Neuronal stem cell (in vitro differentiated cells): ENCODE measurements at regions not wholly inside any gene's neighbourhood (a gene's known extent, or its start where the extent isn't known, plus 50 kb on each side); places are given as distances from the start of the nearest gene placed in this dataset.
"Not testable (repeated sequence)": the region's sequence is repeated elsewhere in the genome, so short reads cannot be mapped to it uniquely, and the experiment has no call there.

Experiments used
- DNase-seq: peaks from one replicate; pipeline ENCODE4 v3.0.0-alpha.2; 2013; ENCODE audit warnings: low spot score
- H2AFZ ChIP-seq: one replicate; pipeline ENCODE4 v1.6.1; 2013; ENCODE audit warnings: mild to moderate bottlenecking, low read length, inconsistent platforms
- H2AK5ac ChIP-seq: 2 replicates; pipeline ENCODE4 v1.6.1; 2013; ENCODE audit warnings: low read depth, mild to moderate bottlenecking, inconsistent platforms, low read length, moderate library complexity, mixed read lengths
- H2BK120ac ChIP-seq: 2 replicates; pipeline ENCODE4 v1.6.1; 2013; ENCODE audit warnings: low read depth, mild to moderate bottlenecking, inconsistent platforms, low read length, moderate library complexity, mixed read lengths
- H2BK12ac ChIP-seq: one replicate; pipeline ENCODE4 v1.6.1; 2013; ENCODE audit warnings: low read length, inconsistent platforms
- H2BK15ac ChIP-seq: 2 replicates; pipeline ENCODE4 v1.6.1; 2013; ENCODE audit warnings: mild to moderate bottlenecking, low read length, inconsistent platforms, mixed read lengths
- H2BK5ac ChIP-seq: one replicate; pipeline ENCODE4 v1.6.1; 2013; ENCODE audit warnings: inconsistent platforms, mild to moderate bottlenecking, low read length, moderate library complexity
- H3K14ac ChIP-seq: one replicate; pipeline ENCODE4 v1.6.1; 2013; ENCODE audit warnings: low read length, inconsistent platforms
- H3K18ac ChIP-seq: 2 replicates; pipeline ENCODE4 v1.6.1; 2013; ENCODE audit warnings: low read length, inconsistent platforms
- H3K23ac ChIP-seq: 2 replicates; pipeline ENCODE4 v1.6.1; 2013; ENCODE audit warnings: low read depth, mild to moderate bottlenecking, mixed read lengths, low read length, inconsistent platforms; ENCODE audit not compliant: poor library complexity
- H3K27ac ChIP-seq: replicated peaks from 3 replicates; pipeline ENCODE4 v1.5.1; 2013; ENCODE audit warnings: low read length, inconsistent platforms
- H3K27me3 ChIP-seq, 3 experiments: 2 replicates each; pipeline ENCODE4 v1.6.1; 2013; ENCODE audit warnings: low read length in 3 of 3, mild to moderate bottlenecking in 2 of 3, inconsistent platforms in 1 of 3, low read depth in 1 of 3, mixed read lengths in 1 of 3, moderate library complexity in 1 of 3; ENCODE audit not compliant: control insufficient read depth in 3 of 3, insufficient read depth in 3 of 3
- H3K36me3 ChIP-seq, 2 donors: replicated peaks in 1 of 2; 2 replicates each; pipeline ENCODE4 v1.6.1; 2013; ENCODE audit warnings: low read length in 2 of 2; ENCODE audit not compliant: control insufficient read depth in 2 of 2, insufficient read depth in 2 of 2
- H3K4ac ChIP-seq: 2 replicates; pipeline ENCODE4 v1.6.1; 2013; ENCODE audit warnings: inconsistent platforms, mild to moderate bottlenecking, low read length, moderate library complexity
- H3K4me1 ChIP-seq, 2 donors: 1 replicate in 1 of 2; 2 replicates in 1 of 2; pipeline ENCODE4 v1.6.1; 2013; ENCODE audit warnings: low read length in 2 of 2, low read depth in 1 of 2; ENCODE audit not compliant: control insufficient read depth in 2 of 2, insufficient read depth in 1 of 2
- H3K4me2 ChIP-seq: one replicate; pipeline ENCODE4 v1.6.1; 2013; ENCODE audit warnings: mild to moderate bottlenecking, low read length, inconsistent platforms; ENCODE audit not compliant: insufficient read depth, poor library complexity, severe bottlenecking
- H3K4me3 ChIP-seq, 2 donors: 2 replicates each; pipeline ENCODE4 v1.5.1; 2013; ENCODE audit warnings: low read length in 2 of 2, mild to moderate bottlenecking in 2 of 2, inconsistent platforms in 1 of 2, moderate library complexity in 1 of 2
- H3K79me1 ChIP-seq: one replicate; pipeline ENCODE4 v1.6.1; 2013; ENCODE audit warnings: low read depth, mild to moderate bottlenecking, inconsistent platforms, low read length, moderate library complexity
- H3K9ac ChIP-seq: one replicate; pipeline ENCODE4 v1.6.1; 2013; ENCODE audit warnings: mild to moderate bottlenecking, low read depth, low read length, inconsistent platforms; ENCODE audit not compliant: poor library complexity
- H3K9me3 ChIP-seq, 2 donors: replicated peaks in 1 of 2; 2 replicates each; pipeline versions ENCODE3 to v1.6.1; 2013; ENCODE audit warnings: low read length in 2 of 2, mild to moderate bottlenecking in 2 of 2, inconsistent platforms in 1 of 2, low read depth in 1 of 2, mixed read lengths in 1 of 2, moderate library complexity in 1 of 2; ENCODE audit not compliant: control insufficient read depth in 2 of 2, insufficient read depth in 1 of 2
- H4K8ac ChIP-seq: one replicate; pipeline ENCODE4 v1.6.1; 2013; ENCODE audit warnings: low read depth, mild to moderate bottlenecking, inconsistent platforms, low read length, moderate library complexity
- H4K91ac ChIP-seq: one replicate; pipeline ENCODE4 v1.6.1; 2013; ENCODE audit warnings: low read length, low read depth, mild to moderate bottlenecking, inconsistent platforms; ENCODE audit not compliant: poor library complexity
- WGBS, 2 donors: extraction: QIAGEN DNeasy Blood & Tissue Kit; methylation state at CpG; one replicate each; pipeline ENCODE4 v1.1.7; 2013; ENCODE audit warnings: missing lambda C conversion rate in 2 of 2, mixed read lengths in 1 of 2; ENCODE audit not compliant: insufficient read length in 2 of 2, insufficient replicate concordance in 1 of 2; ENCODE audit errors: extremely low coverage in 2 of 2; 5-methylcytosine and 5-hydroxymethylcytosine counted together

GRCh38 chr9:115418181-115418580 lies 300.2 kb upstream of the TNC start:
- H4K91ac ChIP-seq, H3K4me3 ChIP-seq, H2BK15ac ChIP-seq, H3K9ac ChIP-seq, H3K27ac ChIP-seq, H3K79me1 ChIP-seq, H3K18ac ChIP-seq, H2BK5ac ChIP-seq, H3K27me3 ChIP-seq, H3K14ac ChIP-seq, H4K8ac ChIP-seq, H2AK5ac ChIP-seq, H3K23ac ChIP-seq, H3K4me2 ChIP-seq, H3K36me3 ChIP-seq, H3K4me1 ChIP-seq, H2BK120ac ChIP-seq, H3K9me3 ChIP-seq, DNase-seq, H3K4ac ChIP-seq, H2BK12ac ChIP-seq, H2AFZ ChIP-seq: not testable (repeated sequence)
- WGBS, 2 donors: no CpG with 5 or more reads among the region's 1 CpG

GRCh38 chr9:115422932-115423440 lies 305.0 kb upstream of the TNC start:
- H3K9ac ChIP-seq: no peak overlapping the region
- no CpG with 5 or more reads among the region's 6 CpGs for WGBS, 2 donors
- DNase-seq: no peak
- no peak overlapping the region for H2AFZ ChIP-seq
- no peak overlapping the region for H2BK12ac ChIP-seq
- H2BK120ac ChIP-seq: no peak overlapping the region
- no peaks in the 10 kb centered on the region for H3K36me3 ChIP-seq
- no peak overlapping the region for H3K4me3 ChIP-seq
- no peak overlapping the region for H4K8ac ChIP-seq
- no peak overlapping the region for H3K14ac ChIP-seq
- H2BK5ac ChIP-seq: no peak overlapping the region
- H3K4me2 ChIP-seq: no peak overlapping the region
- H3K18ac ChIP-seq: no peak overlapping the region
- no peak overlapping the region for H3K23ac ChIP-seq
- H2BK15ac ChIP-seq: no peak overlapping the region
- no peak overlapping the region for H4K91ac ChIP-seq
- no peaks in the 10 kb centered on the region for H3K27me3 ChIP-seq
- H2AK5ac ChIP-seq: no peak overlapping the region
- H3K27ac ChIP-seq: no peak overlapping the region
- peaks cover 0 to 5% of the 10 kb centered on the region in 2 donors for H3K9me3 ChIP-seq
- H3K4ac ChIP-seq: no peak overlapping the region
- no peaks in the 10 kb centered on the region for H3K4me1 ChIP-seq
- no peaks in the 10 kb centered on the region for H3K79me1 ChIP-seq

DNA sequence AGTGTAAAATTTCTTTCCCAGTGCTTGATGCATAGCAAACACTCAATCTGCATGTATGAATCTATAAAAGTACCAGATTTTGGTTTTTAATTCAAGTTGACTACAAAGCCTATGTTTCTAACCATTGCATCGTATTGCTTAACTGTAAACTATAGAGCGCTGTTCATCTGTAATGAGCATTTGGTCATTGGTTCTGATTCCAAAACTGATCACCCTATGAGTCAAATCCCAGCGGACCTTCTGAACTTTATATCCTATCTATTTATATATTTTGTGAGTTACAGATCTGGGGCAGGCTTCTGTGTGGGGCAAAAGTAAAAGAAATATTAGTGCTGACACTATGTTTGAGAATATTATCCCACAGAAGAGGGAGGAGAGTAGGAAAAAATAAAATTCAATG lies 305.7 kb upstream of the TNC start:
- Histone ChIP-seq H3K27ac (no peak overlapping the region), H3K36me3 (no peaks in the 10 kb centered on the region), H2AK5ac (no peak overlapping the region), H2AFZ (no peak overlapping the region), H3K9ac (no peak overlapping the region), H4K91ac (no peak overlapping the region), H4K8ac (no peak overlapping the region), H3K9me3 (peaks cover 0 to 5% of the 10 kb centered on the region in 2 donors), H3K18ac (no peak overlapping the region), H3K4me1 (no peaks in the 10 kb centered on the region), H2BK15ac (no peak overlapping the region), H3K23ac (no peak overlapping the region), H3K27me3 (no peaks in the 10 kb centered on the region), H2BK120ac (no peak overlapping the region), H3K4me2 (no peak overlapping the region), H3K14ac (no peak overlapping the region), H3K79me1 (no peaks in the 10 kb centered on the region), H2BK5ac (no peak overlapping the region), H2BK12ac (no peak overlapping the region), H3K4me3 (no peak overlapping the region), H3K4ac (no peak overlapping the region)
- WGBS, 2 donors: no CpG with 5 or more reads among the region's 3 CpGs
- DNase-seq: no peak

- Histone ChIP-seq H3K14ac (no peak overlapping the region), H3K27ac (no peak overlapping the region), H3K18ac (no peak overlapping the region), H2BK120ac (no peak overlapping the region), H2AK5ac (no peak overlapping the region), H3K4me3 (no peak overlapping the region), H2BK15ac (no peak overlapping the region), H2AFZ (no peak overlapping the region), H4K8ac (no peak overlapping the region), H3K9me3 (peaks cover 0 to 3% of the 10 kb centered on the region in 2 donors), H3K9ac (no peak overlapping the region), H3K4me2 (no peak overlapping the region), H3K4me1 (no peaks in the 10 kb centered on the region), H2BK12ac (no peak overlapping the region), H3K79me1 (no peaks in the 10 kb centered on the region), H3K36me3 (no peaks in the 10 kb centered on the region), H2BK5ac (no peak overlapping the region), H4K91ac (no peak overlapping the region), H3K27me3 (no peaks in the 10 kb centered on the region), H3K4ac (no peak overlapping the region), H3K23ac (no peak overlapping the region)
- no peak for DNase-seq
Observed at GRCh38 chr9:115425601-115426000, 307.6 kb upstream of the TNC start.
